Nephron (organoid): ENCODE measurements at regions not wholly inside any gene's neighbourhood (a gene's known extent, or its start where the extent isn't known, plus 50 kb on each side); places are given as distances from the start of the nearest gene placed in this dataset.

ENCODE experiments used
- H3K27ac Mint-ChIP-seq, 3 experiments: 2 replicates each; pipeline ENCODE4 v1.8.0; 2020; ENCODE audit warnings: mixed read lengths in 3 of 3, mild to moderate bottlenecking in 2 of 3, moderate library complexity in 1 of 3
- H3K27me3 Mint-ChIP-seq: 2 replicates; pipeline ENCODE4 v1.8.0; 2021; ENCODE audit warnings: low read depth, mild to moderate bottlenecking, moderate library complexity, mixed read lengths
- H3K36me3 Mint-ChIP-seq: 2 replicates; pipeline ENCODE4 v1.8.0; 2020; ENCODE audit warnings: low read depth, mixed read lengths
- H3K4me1 Mint-ChIP-seq: 2 replicates; pipeline ENCODE4 v1.8.0; 2020; ENCODE audit warnings: mixed read lengths
- H3K4me3 Mint-ChIP-seq, 3 experiments: 2 replicates each; pipeline ENCODE4 v1.8.0; 2020; ENCODE audit warnings: mild to moderate bottlenecking in 3 of 3, mixed read lengths in 3 of 3, moderate library complexity in 2 of 3
- H3K9me3 Mint-ChIP-seq: 2 replicates; pipeline ENCODE4 v1.8.0; 2020; ENCODE audit warnings: mixed read lengths
- CTCF ChIP-seq, 3 experiments: fragments of 200-600 bp; sonication (generic); IDR thresholded peaks; one replicate each; pipeline ENCODE4 v1.5.0; 2021; ENCODE audit warnings: antibody characterized with exemption in 3 of 3; ENCODE audit not compliant: unreplicated experiment in 3 of 3

DNA sequence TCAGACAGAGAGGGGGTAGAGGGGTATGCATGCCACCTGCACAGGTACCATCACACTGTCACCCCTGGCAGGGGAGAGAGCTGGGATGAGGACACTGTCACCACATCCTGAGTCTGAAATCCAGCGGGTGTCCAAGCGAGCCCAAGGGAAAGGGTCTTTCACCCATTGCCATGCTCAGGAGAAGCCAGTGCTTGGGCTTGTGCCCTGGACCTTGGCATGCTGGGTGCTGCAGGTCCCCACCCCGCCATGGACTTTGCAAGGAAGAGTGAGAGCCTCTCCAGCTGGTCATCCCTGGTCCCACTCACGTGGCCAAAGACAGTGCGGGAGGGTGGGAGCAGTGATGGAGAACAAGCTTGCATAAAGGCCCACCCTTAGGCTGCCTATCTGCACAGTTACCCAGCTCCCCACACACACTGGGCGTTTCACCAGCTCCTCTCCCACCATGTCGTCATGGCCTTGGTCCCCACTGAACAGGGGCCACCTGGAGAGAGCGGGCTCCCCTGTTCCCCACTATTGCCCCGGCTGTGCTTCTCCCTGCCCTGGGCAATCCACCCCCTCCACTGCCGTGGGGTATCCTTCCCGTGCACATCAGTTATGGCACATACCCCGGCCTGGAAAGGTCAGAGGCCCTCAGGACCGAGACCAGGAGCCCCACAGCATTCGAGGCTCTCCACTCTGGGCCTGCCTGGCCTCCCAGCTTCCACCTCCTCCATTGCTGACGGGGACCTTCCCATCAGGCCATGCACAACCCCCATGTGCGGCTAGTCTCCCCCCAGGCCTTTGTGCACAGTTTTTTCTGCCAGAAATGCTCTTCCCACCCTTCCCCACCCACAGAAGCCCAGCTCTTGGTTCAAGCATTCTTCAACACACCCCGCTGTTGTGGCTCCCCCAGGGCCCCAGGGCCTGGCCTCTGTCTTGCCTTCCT lies 58.6 kb upstream of the BCL11B start:
- no peaks in the 10 kb centered on the region for H3K9me3 Mint-ChIP-seq
- no peak overlapping the region for H3K4me3 Mint-ChIP-seq
- peaks cover 24% of the 10 kb centered on the region for H3K4me1 Mint-ChIP-seq
- no peak overlapping the region for H3K27ac Mint-ChIP-seq
- H3K27me3 Mint-ChIP-seq: peaks cover 51% of the 10 kb centered on the region
- H3K36me3 Mint-ChIP-seq: no peaks in the 10 kb centered on the region
- TF ChIP-seq CTCF (IDR thresholded peaks at IDR 0.05; ENCODE audit: unreplicated experiment in 3 of 3): no peak

DNA sequence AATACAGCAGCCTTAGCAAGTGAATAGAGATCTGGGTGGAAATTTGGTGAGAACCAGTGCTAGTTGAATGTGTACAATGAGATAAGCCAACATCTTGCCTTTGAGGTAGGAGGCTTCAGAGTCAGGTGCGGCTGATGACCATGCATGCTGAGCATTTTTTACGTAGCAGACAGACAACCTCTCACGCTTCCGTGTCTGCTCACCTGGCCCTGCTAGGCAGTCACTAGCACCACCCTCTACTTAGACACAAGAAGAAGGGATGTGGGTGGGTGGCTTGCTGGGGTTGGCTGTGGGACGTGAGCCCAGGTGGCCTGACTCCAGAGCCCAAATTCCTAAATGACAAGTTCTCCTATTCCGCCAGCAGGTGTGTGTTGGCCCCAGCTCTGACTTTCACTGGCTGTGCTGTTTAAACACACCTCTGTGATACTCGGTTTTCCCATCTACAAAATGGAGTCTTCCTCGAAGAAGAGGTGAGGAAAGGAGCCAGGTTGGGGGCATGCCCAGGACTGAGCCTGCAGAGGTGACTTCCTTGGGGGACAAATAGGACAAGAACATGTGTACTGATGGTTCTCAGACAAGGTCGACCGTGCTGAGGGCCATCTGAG lies 57.8 kb upstream of the BCL11B start:
- Mint-ChIP-seq H3K27me3 (peaks cover 47% of the 10 kb centered on the region), H3K4me3 (no peak overlapping the region), H3K4me1 (peaks cover 24% of the 10 kb centered on the region), H3K9me3 (no peaks in the 10 kb centered on the region), H3K36me3 (no peaks in the 10 kb centered on the region), H3K27ac (no peak overlapping the region)
- no peak for TF ChIP-seq CTCF (IDR thresholded peaks at IDR 0.05; ENCODE audit: unreplicated experiment in 3 of 3)

DNA sequence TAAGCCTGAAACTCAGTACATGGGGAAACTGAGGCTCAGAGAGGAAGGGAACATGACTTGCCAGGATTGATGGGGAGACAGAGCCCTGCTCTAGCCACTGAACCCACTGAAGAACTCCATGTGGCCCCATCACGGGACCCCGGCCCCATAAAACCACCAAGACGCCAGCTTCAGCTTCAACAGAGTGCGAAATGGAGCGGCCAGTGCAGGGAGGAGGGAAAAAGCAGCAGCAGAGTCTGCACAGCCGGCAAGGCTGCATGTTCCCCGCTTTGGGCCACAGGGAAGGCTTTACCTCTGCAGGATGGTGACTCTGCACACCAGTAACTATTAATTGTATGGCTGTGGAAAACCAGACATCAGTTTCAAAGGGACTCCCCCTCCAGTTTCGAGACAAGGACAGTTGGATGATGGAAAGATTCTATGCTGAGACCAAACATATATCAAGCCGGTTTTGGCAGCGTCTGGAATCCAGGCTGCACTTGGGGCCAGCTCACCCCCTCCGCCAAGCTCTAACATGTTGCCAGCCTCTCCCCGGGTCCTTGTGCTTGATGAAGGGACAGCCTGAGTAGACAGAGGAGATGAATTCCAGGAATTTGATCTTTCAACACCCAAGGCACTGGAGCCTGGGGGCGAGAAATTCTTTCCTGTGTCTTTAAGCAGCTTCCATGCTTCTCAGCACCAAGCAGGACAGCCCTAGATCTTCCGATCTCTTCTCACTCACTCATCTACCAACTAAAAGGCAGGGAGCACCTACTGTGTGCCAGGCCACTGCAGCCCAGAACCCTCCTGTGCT lies 55.7 kb upstream of the BCL11B start:
- no peaks in the 10 kb centered on the region for H3K36me3 Mint-ChIP-seq
- H3K4me3 Mint-ChIP-seq: peak overlapping the region in 1 of 3 experiments; percentile 23
- no peaks in the 10 kb centered on the region for H3K9me3 Mint-ChIP-seq
- H3K27ac Mint-ChIP-seq: peak overlapping the region in 1 of 3 experiments; percentile 31
- peaks cover 43% of the 10 kb centered on the region for H3K27me3 Mint-ChIP-seq
- peaks cover 19% of the 10 kb centered on the region for H3K4me1 Mint-ChIP-seq
- no peak for TF ChIP-seq CTCF (IDR thresholded peaks at IDR 0.05; ENCODE audit: unreplicated experiment in 3 of 3)

DNA sequence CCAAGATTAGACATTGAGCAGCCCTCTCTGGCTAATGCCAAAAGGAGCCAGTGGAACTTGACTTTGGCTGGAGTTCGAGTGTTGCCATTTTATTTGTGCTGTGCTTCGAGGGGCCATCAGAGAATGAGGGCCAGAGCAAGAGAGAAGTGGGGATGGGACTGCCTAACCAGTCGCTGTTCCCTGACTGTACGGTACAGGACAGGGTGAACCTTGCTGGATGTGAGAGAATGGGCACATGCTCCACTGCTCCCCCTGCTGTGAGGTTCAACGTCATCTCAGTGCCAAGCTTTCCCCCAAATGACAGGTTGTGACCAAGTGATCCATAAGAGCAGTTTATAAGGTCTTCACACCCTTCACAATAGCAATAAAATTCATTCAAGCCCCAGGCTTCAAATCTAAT lies 55.1 kb upstream of the BCL11B start:
- Mint-ChIP-seq H3K4me3 (no peak overlapping the region), H3K27ac (no peak overlapping the region), H3K9me3 (no peaks in the 10 kb centered on the region), H3K4me1 (peaks cover 19% of the 10 kb centered on the region), H3K27me3 (peaks cover 43% of the 10 kb centered on the region), H3K36me3 (no peaks in the 10 kb centered on the region)
- TF ChIP-seq CTCF (IDR thresholded peaks at IDR 0.05; ENCODE audit: unreplicated experiment in 3 of 3): no peak

DNA sequence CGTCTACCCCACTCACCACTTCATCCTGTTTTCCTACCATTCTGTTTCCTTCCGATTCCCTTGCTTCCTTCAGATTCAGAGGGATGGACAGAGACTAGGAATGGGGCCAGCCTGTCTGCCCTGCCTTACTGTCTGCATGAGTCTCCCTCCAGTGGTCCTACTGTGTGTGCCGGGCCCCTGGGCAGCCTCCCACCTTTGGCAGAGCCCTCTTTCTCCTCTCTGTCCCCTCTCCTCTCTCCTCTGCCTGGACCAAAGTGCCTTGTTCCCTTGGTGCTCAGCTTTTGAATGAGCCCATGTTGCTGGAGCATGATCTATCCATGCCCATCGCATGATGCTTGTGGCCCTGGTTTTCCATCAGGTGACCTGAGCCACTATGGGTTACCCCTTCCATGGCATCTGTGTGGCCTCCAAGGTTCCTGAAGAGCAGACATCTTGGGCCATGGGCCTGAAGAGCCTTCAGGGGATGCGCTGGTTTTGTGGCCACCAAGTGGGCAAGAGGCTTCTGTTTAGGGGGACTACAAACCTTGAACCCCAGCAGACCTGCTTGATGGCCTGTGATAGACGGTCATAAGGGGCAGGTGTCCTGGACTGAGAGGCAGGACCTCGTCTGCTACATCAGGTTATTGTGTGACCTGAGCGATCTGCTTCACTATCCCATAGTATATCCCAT lies 54.2 kb upstream of the BCL11B start:
- Mint-ChIP-seq H3K36me3 (no peaks in the 10 kb centered on the region), H3K27me3 (peaks cover 39% of the 10 kb centered on the region), H3K9me3 (no peaks in the 10 kb centered on the region), H3K4me3 (no peak overlapping the region), H3K27ac (no peak overlapping the region), H3K4me1 (peaks cover 17% of the 10 kb centered on the region)
- no peak for TF ChIP-seq CTCF (IDR thresholded peaks at IDR 0.05; ENCODE audit: unreplicated experiment in 3 of 3)
